ENCODE measurements at regions not wholly inside any gene's neighbourhood (a gene's known extent, or its start where the extent isn't known, plus 50 kb on each side); places are given as distances from the start of the nearest gene placed in this dataset.

GRCh38 chr18:30582078-30582477, 460.5 kb downstream of the DSC3 start:
- H3K9me3 ChIP-seq = no peaks in the 10 kb centered on the region
- ChIA-PET CTCF (no interaction called here), POLR2A (no interaction called here)
- no peak overlapping the region for H3K4me3 Mint-ChIP-seq (ENCODE audit: unreplicated experiment)
- H3K4me1 Mint-ChIP-seq (ENCODE audit: low read depth, unreplicated experiment) = no peaks in the 10 kb centered on the region
- no peak overlapping the region for H3K27ac Mint-ChIP-seq (ENCODE audit: unreplicated experiment)
- H3K36me3 ChIP-seq (ENCODE audit: control insufficient read depth, insufficient read depth, low read length) = no peaks in the 10 kb centered on the region
- no peaks in the 10 kb centered on the region for H3K36me3 Mint-ChIP-seq (ENCODE audit: insufficient read depth, unreplicated experiment)
- H3K4me1 ChIP-seq = no peaks in the 10 kb centered on the region
- peaks cover 6% of the 10 kb centered on the region for H3K27me3 Mint-ChIP-seq (ENCODE audit: insufficient read depth, unreplicated experiment)
- no peaks in the 10 kb centered on the region for H3K27me3 ChIP-seq (replicated peaks; ENCODE audit: control insufficient read depth, insufficient read depth, low read length)
- BruUV-seq (replicated peaks) = no TSS peak
- no peak for DNase-seq
- intact Hi-C loops (cut with micrococcal nuclease; ENCODE audit: unreplicated experiment) = no loop called here
- no peak for TF ChIP-seq CTCF (IDR thresholded peaks at IDR 0.05; ENCODE audit: insufficient read depth in 1 of 2, low read depth in 1 of 2, low read length in 1 of 2, severe bottlenecking in 1 of 2, unreplicated experiment in 1 of 2)
- H3K4me3 ChIP-seq (ENCODE audit: low read depth, low read length) = no peak overlapping the region
- no peaks in the 10 kb centered on the region for H3K9me3 Mint-ChIP-seq (ENCODE audit: unreplicated experiment)

DNA sequence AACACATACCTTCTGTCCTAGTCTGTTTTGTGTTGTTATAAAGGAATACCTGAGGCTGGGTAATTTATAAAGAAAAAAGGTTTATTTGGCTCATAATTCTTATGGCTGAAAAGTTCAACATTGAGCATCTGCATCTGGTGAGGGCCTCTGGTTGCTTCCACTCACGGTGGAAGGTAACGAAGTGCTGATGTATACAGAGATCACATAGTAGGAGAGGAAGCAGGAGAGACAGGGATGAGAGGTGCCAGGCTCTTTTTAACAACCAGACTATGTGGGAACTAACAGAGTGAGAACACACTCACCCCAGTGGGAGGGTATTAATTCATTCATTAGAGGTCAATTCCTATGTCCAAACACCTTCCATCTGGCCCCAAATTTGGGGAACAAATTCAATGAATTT, 463.8 kb downstream of the DSC3 start:
- BruUV-seq (replicated peaks) = no TSS peak
- Histone ChIP-seq H3K4me1 (no peaks in the 10 kb centered on the region), H3K36me3 (ENCODE audit: control insufficient read depth, insufficient read depth, low read length) (no peaks in the 10 kb centered on the region), H3K4me3 (ENCODE audit: low read depth, low read length) (no peak overlapping the region), H3K9me3 (no peaks in the 10 kb centered on the region), H3K27me3 (replicated peaks; ENCODE audit: control insufficient read depth, insufficient read depth, low read length) (no peaks in the 10 kb centered on the region)
- peaks cover 6% of the 10 kb centered on the region for H3K27me3 Mint-ChIP-seq (ENCODE audit: insufficient read depth, unreplicated experiment)
- POLR2A ChIA-PET = no interaction called here
- no peaks in the 10 kb centered on the region for H3K4me1 Mint-ChIP-seq (ENCODE audit: low read depth, unreplicated experiment)
- no peak for DNase-seq
- no peak for TF ChIP-seq CTCF (IDR thresholded peaks at IDR 0.05; ENCODE audit: insufficient read depth in 1 of 2, low read depth in 1 of 2, low read length in 1 of 2, severe bottlenecking in 1 of 2, unreplicated experiment in 1 of 2)
- H3K27ac Mint-ChIP-seq (ENCODE audit: unreplicated experiment) = no peak overlapping the region
- intact Hi-C loops (cut with micrococcal nuclease; ENCODE audit: unreplicated experiment) = no loop called here
- CTCF ChIA-PET = no interaction called here
- no peaks in the 10 kb centered on the region for H3K9me3 Mint-ChIP-seq (ENCODE audit: unreplicated experiment)
- H3K4me3 Mint-ChIP-seq (ENCODE audit: unreplicated experiment) = no peak overlapping the region
- no peaks in the 10 kb centered on the region for H3K36me3 Mint-ChIP-seq (ENCODE audit: insufficient read depth, unreplicated experiment)

DNA sequence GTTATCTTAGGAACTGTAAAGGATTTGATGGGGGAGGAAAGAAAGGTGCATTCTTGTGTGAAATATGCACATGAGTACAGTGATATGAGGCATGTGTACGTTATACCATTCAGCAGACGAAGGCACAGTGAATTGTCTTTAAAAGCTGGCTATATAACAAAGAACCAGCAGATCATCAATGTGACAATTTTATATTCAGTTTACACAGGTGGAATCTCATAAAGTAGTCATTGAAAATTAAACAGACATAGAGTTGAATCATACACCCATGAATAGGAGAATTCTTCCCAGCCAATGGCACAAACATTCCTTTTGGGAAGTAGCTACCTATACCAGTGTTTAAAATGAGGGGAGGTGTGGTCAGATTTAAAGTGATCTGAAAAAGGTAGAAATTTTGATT, 470.3 kb downstream of the DSC3 start:
- H3K9me3 ChIP-seq = no peaks in the 10 kb centered on the region
- no TSS peak for BruUV-seq (replicated peaks)

More for the DNA sequence above, 470.3 kb downstream of the DSC3 start:
- TF ChIP-seq CTCF (IDR thresholded peaks at IDR 0.05; ENCODE audit: insufficient read depth in 1 of 2, low read depth in 1 of 2, low read length in 1 of 2, severe bottlenecking in 1 of 2, unreplicated experiment in 1 of 2) = no peak
- H3K4me1 ChIP-seq = no peaks in the 10 kb centered on the region
- DNase-seq = no peak
- H3K27me3 ChIP-seq (replicated peaks; ENCODE audit: control insufficient read depth, insufficient read depth, low read length) = no peaks in the 10 kb centered on the region
- intact Hi-C loops (cut with micrococcal nuclease; ENCODE audit: unreplicated experiment) = no loop called here
- H3K36me3 ChIP-seq (ENCODE audit: control insufficient read depth, insufficient read depth, low read length) = no peaks in the 10 kb centered on the region
- ChIA-PET POLR2A (no interaction called here), CTCF (no interaction called here)
- Mint-ChIP-seq H3K27ac (ENCODE audit: unreplicated experiment) (no peak overlapping the region), H3K4me3 (ENCODE audit: unreplicated experiment) (no peak overlapping the region), H3K36me3 (ENCODE audit: insufficient read depth, unreplicated experiment) (no peaks in the 10 kb centered on the region), H3K27me3 (ENCODE audit: insufficient read depth, unreplicated experiment) (no peaks in the 10 kb centered on the region), H3K9me3 (ENCODE audit: unreplicated experiment) (no peaks in the 10 kb centered on the region), H3K4me1 (ENCODE audit: low read depth, unreplicated experiment) (no peaks in the 10 kb centered on the region)
- no peak overlapping the region for H3K4me3 ChIP-seq (ENCODE audit: low read depth, low read length)
